HepG2 (cell line): ENCODE measurements at regions not wholly inside any gene's neighbourhood (a gene's known extent, or its start where the extent isn't known, plus 50 kb on each side); places are given as distances from the start of the nearest gene placed in this dataset.

Experiments used
- AGO2 ChIP-seq: fragments of 200-400 bp; formaldehyde crosslinking; optimal IDR thresholded peaks from 2 replicates; pipeline ENCODE3; 2017; ENCODE audit warnings: mild to moderate bottlenecking, low read depth, low read length, moderate library complexity
- ELF1 ChIP-seq: sonication (generic); formaldehyde crosslinking; IDR thresholded peaks from 2 replicates; pipeline ENCODE4 v1.4.0; 2020; ENCODE audit warnings: missing genetic modification reagents
- MBNL3 ChIP-seq: fragments of 250-450 bp; sonication (Bioruptor Pico); conservative IDR thresholded peaks from 2 replicates; pipeline ENCODE4 v1.8.0; 2022; ENCODE audit warnings: mild to moderate bottlenecking, inconsistent platforms
- MXD3 ChIP-seq: IDR thresholded peaks from 2 replicates; pipeline ENCODE4 v1.6.1; 2016; ENCODE audit warnings: mild to moderate bottlenecking, missing biosample characterization, missing genetic modification reagents
- MXI1 ChIP-seq: IDR thresholded peaks from 3 replicates; pipeline ENCODE4 v1.6.1; 2012; ENCODE audit warnings: low read depth, low read length, inconsistent platforms, borderline replicate concordance
- TBL1XR1 ChIP-seq: fragments of 150-350 bp; IDR thresholded peaks from 2 replicates; pipeline ENCODE4 v1.6.1; 2014; ENCODE audit warnings: borderline replicate concordance, low read length; ENCODE audit not compliant: partially characterized antibody
- TCF7 ChIP-seq: sonication (generic); IDR thresholded peaks from 2 replicates; pipeline ENCODE4 v1.6.1; 2016; ENCODE audit warnings: antibody characterized with exemption, low read depth
- ZNF724P ChIP-seq: sonication (generic); formaldehyde crosslinking; IDR thresholded peaks from 2 replicates; pipeline ENCODE4 v1.8.0; 2022; ENCODE audit warnings: missing genetic modification reagents, borderline replicate concordance

DNA sequence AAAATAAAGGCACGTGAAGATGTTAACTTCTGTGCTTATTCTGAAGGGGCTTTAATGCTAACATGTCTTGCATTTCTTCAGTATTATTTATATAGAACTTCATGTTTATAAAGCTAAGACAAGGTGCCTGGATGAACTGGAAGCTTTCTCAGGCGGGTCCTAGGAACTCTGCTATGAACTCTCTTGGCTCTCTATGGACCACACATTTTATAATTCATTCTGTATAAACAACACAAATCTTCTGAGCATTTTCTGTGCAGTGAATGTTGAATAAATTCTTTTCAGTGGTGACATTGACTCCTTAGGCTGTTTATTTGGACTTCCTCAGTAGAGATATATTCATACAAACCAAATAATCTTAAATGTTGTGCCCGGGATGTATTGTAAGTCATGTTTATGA lies 79.6 kb downstream of the TRIL start:
- TF ChIP-seq AGO2 (no peak), MBNL3 (CRISPR knock-in tag) (no peak), TCF7 (no peak), MXI1 (no peak), MXD3 (CRISPR knock-in tag) (no peak), ZNF724P (CRISPR knock-in tag) (no peak), ELF1 (CRISPR knock-in tag) (no peak), TBL1XR1 (no peak)
